GM19351 (cell line): ENCODE measurements at regions not wholly inside any gene's neighbourhood (a gene's known extent, or its start where the extent isn't known, plus 50 kb on each side); places are given as distances from the start of the nearest gene placed in this dataset.

Experiments
- ATAC-seq: cut with Tn5 transposase; IDR thresholded peaks from one replicate; pipeline ENCODE4 v1.9.1; 2021; ENCODE audit warnings: mild to moderate bottlenecking, moderate library complexity; ENCODE audit not compliant: unreplicated experiment

GRCh38 chr3:63193647-63194046, 84.5 kb upstream of the SYNPR start:
- ATAC-seq, result no peak

- no peak for ATAC-seq
Measured at GRCh38 chr3:63199606-63200005, 78.5 kb upstream of the SYNPR start.

GRCh38 chr3:63202529-63202928, 75.6 kb upstream of the SYNPR start:
- no peak for ATAC-seq

GRCh38 chr3:63207066-63207590, 71.0 kb upstream of the SYNPR start:
- no peak for ATAC-seq

- ATAC-seq, result no peak
Measured at GRCh38 chr3:63228087-63228486, 50.0 kb upstream of the SYNPR start.
